ENCODE measurements at regions not wholly inside any gene's neighbourhood (a gene's known extent, or its start where the extent isn't known, plus 50 kb on each side); places are given as distances from the start of the nearest gene placed in this dataset.

DNA sequence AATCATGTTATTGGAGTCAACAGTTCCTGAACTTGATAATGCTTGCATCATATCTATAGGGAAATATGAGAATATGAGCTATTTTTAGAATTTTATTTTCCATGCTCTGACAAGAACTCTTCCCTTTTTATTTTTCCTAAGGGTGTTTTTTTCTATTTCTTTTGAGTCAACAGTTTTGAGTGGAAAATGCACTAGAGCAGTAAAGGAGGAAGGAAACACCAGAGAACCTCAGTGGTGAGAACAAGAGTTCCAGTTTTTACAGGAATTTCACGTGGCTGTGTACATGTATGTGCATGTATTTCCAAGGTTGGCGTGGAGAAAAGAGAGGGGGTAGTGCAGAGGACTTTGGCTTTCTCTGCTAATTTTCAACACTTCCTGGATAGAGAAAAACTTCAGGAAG is 63.6 kb upstream of the TNFSF18 start:
- TF ChIP-seq POLR2A (IDR thresholded peaks at IDR 0.05), result no peak
- peak overlapping the region in 1 of 5 donors; percentile 34 for H3K27ac ChIP-seq
- no peak overlapping the region for H3K4me3 ChIP-seq
- DNase-seq, result no peak
- H3K27me3 ChIP-seq, result no peaks in the 10 kb centered on the region
- no peaks in the 10 kb centered on the region for H3K9me3 ChIP-seq (replicated peaks in 1 of 3)
- H3K4me1 ChIP-seq (replicated peaks in 1 of 2), result no peaks in the 10 kb centered on the region
- intact Hi-C loops (cut with DNase I), result no loop called here
- no peaks in the 10 kb centered on the region for H3K36me3 ChIP-seq (replicated peaks in 1 of 2)
- WGBS, 4 donors, result 56 to 76% (median 62%) methylated on average over 2 of the region's 2 CpGs

GRCh38 chr1:173113015-173113741 is 62.4 kb upstream of the TNFSF18 start:
- no peak overlapping the region for H3K27ac ChIP-seq
- intact Hi-C loops (cut with DNase I), result no loop called here
- no peaks in the 10 kb centered on the region for H3K36me3 ChIP-seq (replicated peaks in 1 of 2)
- H3K9me3 ChIP-seq (replicated peaks in 1 of 3), result no peaks in the 10 kb centered on the region
- H3K4me1 ChIP-seq (replicated peaks in 1 of 2), result no peaks in the 10 kb centered on the region
- H3K27me3 ChIP-seq, result no peaks in the 10 kb centered on the region
- 76 to 85% (median 78%) methylated on average over 3 of the region's 3 CpGs for WGBS, 4 donors
- no peak overlapping the region for H3K4me3 ChIP-seq
- TF ChIP-seq CTCF (IDR thresholded peaks at IDR 0.05) (no peak), POLR2A (IDR thresholded peaks at IDR 0.05) (no peak)
- no peak for DNase-seq

DNA sequence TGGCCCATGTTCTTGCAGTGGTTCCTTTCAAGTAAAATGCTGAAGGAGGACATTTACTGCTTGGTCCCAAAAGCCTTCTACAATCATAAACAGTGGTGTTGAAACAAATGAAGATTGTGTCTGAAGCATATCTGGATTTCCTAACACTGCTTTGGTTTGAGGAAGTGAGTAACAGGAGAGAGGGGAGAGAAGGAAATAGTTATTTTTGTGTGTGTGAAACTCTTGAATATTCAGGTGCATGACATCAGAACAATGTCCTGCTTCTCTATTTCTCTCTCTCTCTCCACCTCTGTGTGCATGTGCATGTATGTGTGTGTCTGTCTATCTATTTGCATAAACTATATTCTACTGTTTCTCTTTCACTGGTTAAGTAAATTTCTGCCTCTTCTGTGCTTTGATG is 61.4 kb upstream of the TNFSF18 start:
- TF ChIP-seq POLR2A (IDR thresholded peaks at IDR 0.05) (no peak), CTCF (IDR thresholded peaks at IDR 0.05) (no peak)
- Histone ChIP-seq H3K4me3 (no peak overlapping the region), H3K9me3 (replicated peaks in 1 of 3) (no peaks in the 10 kb centered on the region), H3K27me3 (no peaks in the 10 kb centered on the region), H3K4me1 (replicated peaks in 1 of 2) (no peaks in the 10 kb centered on the region), H3K36me3 (replicated peaks in 1 of 2) (no peaks in the 10 kb centered on the region), H3K27ac (no peak overlapping the region)
- intact Hi-C loops (cut with DNase I), result no loop called here
- no peak for DNase-seq

DNA sequence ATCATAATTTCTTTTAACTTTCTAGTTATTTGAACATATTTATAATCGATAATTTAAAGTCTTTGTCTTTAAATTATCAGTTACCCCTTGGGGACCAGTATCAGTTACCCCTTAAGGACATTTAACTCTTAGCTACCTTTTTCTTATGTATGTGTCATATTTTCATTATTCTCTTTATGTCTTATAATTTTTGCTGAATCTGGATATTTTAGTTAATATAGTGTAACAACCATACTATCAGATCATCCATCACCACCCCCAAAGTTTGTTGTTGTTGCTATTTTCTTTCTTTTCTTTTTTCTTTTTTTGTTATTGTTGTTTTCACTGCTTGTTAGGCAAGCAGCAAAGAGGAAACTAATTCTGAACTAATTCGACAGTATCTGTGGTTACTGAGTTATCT is 57.0 kb upstream of the TNFSF18 start:
- Histone ChIP-seq H3K4me1 (replicated peaks in 1 of 2) (no peaks in the 10 kb centered on the region), H3K9me3 (replicated peaks in 1 of 3) (no peaks in the 10 kb centered on the region), H3K27ac (no peak overlapping the region), H3K27me3 (no peaks in the 10 kb centered on the region), H3K4me3 (no peak overlapping the region), H3K36me3 (replicated peaks in 1 of 2) (no peaks in the 10 kb centered on the region)
- 79 to 82% (median 81%) methylated on average over 2 of the region's 2 CpGs for WGBS, 4 donors
- DNase-seq, result no peak
- TF ChIP-seq CTCF (IDR thresholded peaks at IDR 0.05) (no peak), POLR2A (IDR thresholded peaks at IDR 0.05) (no peak)
- intact Hi-C loops (cut with DNase I), result no loop called here

DNA sequence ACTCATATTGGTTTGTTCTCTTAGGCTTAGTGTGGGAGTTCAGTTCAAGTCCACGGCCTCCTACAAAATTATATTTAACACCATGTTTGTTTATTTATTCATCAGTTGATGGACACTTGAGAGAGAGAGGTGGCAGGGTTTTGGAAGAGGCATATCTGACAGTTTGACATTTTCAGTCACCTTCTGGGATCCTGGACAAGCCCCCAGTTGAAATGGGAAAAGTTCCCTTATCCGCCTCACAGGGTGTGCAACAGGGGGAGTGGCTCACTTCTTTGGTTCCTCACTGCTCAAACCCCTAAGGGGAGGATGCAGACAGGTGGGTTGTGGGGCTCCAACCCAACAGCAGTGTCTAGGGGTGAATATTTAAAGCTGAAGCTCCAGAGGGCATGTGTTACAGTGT is 52.3 kb upstream of the TNFSF18 start:
- TF ChIP-seq POLR2A (IDR thresholded peaks at IDR 0.05), result no peak
- TF ChIP-seq CTCF (IDR thresholded peaks at IDR 0.05), result no peak
- Histone ChIP-seq H3K27ac (no peak overlapping the region), H3K27me3 (no peaks in the 10 kb centered on the region), H3K36me3 (replicated peaks in 1 of 2) (no peaks in the 10 kb centered on the region), H3K9me3 (replicated peaks in 1 of 3) (no peaks in the 10 kb centered on the region), H3K4me3 (no peak overlapping the region), H3K4me1 (replicated peaks in 1 of 2) (no peaks in the 10 kb centered on the region)
- DNase-seq, result no peak
- intact Hi-C loops (cut with DNase I), result no loop called here
- 89 to 100% (median 97%) methylated on average over 1 to 2 of the region's 2 CpGs for WGBS, 4 donors
